Neutrophil (primary cell): ENCODE measurements at regions not wholly inside any gene's neighbourhood (a gene's known extent, or its start where the extent isn't known, plus 50 kb on each side); places are given as distances from the start of the nearest gene placed in this dataset.

ENCODE experiments used
- H3K27ac ChIP-seq: fragments of 200-600 bp; sonication (generic); 2 replicates; pipeline ENCODE4 v1.5.1; 2016; ENCODE audit warnings: mild to moderate bottlenecking, moderate library complexity
- H3K27me3 ChIP-seq: fragments of 200-600 bp; sonication (generic); 2 replicates; pipeline ENCODE4 v1.6.0; 2016; ENCODE audit warnings: mild to moderate bottlenecking
- H3K36me3 ChIP-seq: fragments of 200-600 bp; sonication (generic); 2 replicates; pipeline ENCODE4 v1.5.1; 2017
- H3K4me1 ChIP-seq, 2 experiments: fragments of 200-600 bp in 1 of 2; sonication (generic) in 1 of 2; 1 replicate in 1 of 2; 2 replicates in 1 of 2; pipeline versions ENCODE4 v1.5.1 to v1.6.1; 2013 to 2016; ENCODE audit warnings: low read depth in 1 of 2, low read length in 1 of 2, mild to moderate bottlenecking in 1 of 2, moderate library complexity in 1 of 2; ENCODE audit not compliant: control insufficient read depth in 1 of 2, insufficient read depth in 1 of 2
- H3K4me3 ChIP-seq, 2 experiments: fragments of 200-600 bp in 1 of 2; sonication (generic) in 1 of 2; 1 replicate in 1 of 2; 2 replicates in 1 of 2; pipeline ENCODE4 v1.5.1; 2013 to 2016; ENCODE audit warnings: low read depth in 1 of 2, low read length in 1 of 2, mild to moderate bottlenecking in 1 of 2, moderate library complexity in 1 of 2
- H3K9me3 ChIP-seq: fragments of 200-600 bp; sonication (generic); 2 replicates; pipeline ENCODE4 v1.5.1; 2016
- CTCF ChIP-seq: fragments of 200-600 bp; sonication (generic); IDR thresholded peaks from 2 replicates; pipeline ENCODE4 v1.5.1; 2016; ENCODE audit warnings: antibody characterized with exemption

GRCh38 chr9:23322392-23322791 lies 503.6 kb downstream of the ELAVL2 start:
- Histone ChIP-seq H3K4me1 (no peaks in the 10 kb centered on the region), H3K27me3 (no peaks in the 10 kb centered on the region), H3K27ac (no peak overlapping the region), H3K9me3 (no peaks in the 10 kb centered on the region), H3K36me3 (no peaks in the 10 kb centered on the region), H3K4me3 (no peak overlapping the region)
- no peak for TF ChIP-seq CTCF

- no peak for TF ChIP-seq CTCF
These were observed 501.5 kb downstream of the ELAVL2 start for GRCh38 chr9:23324511-23324910.

GRCh38 chr9:23326597-23326996 lies 499.4 kb downstream of the ELAVL2 start:
- no peak for TF ChIP-seq CTCF
- Histone ChIP-seq H3K9me3 (no peaks in the 10 kb centered on the region), H3K27ac (no peak overlapping the region), H3K36me3 (no peaks in the 10 kb centered on the region), H3K4me3 (no peak overlapping the region), H3K4me1 (no peaks in the 10 kb centered on the region), H3K27me3 (no peaks in the 10 kb centered on the region)

More at GRCh38 chr9:23324511-23324910, 501.5 kb downstream of the ELAVL2 start:
- H3K36me3 ChIP-seq, result no peaks in the 10 kb centered on the region
- H3K27ac ChIP-seq, result no peak overlapping the region
- H3K4me1 ChIP-seq, result no peaks in the 10 kb centered on the region
- H3K4me3 ChIP-seq, result no peak overlapping the region
- no peaks in the 10 kb centered on the region for H3K27me3 ChIP-seq
- no peaks in the 10 kb centered on the region for H3K9me3 ChIP-seq

- Histone ChIP-seq H3K9me3 (no peaks in the 10 kb centered on the region), H3K4me1 (no peaks in the 10 kb centered on the region), H3K4me3 (no peak overlapping the region), H3K36me3 (no peaks in the 10 kb centered on the region), H3K27me3 (no peaks in the 10 kb centered on the region), H3K27ac (no peak overlapping the region)
- no peak for TF ChIP-seq CTCF
These were observed 484.7 kb downstream of the ELAVL2 start for GRCh38 chr9:23341346-23341745.

DNA sequence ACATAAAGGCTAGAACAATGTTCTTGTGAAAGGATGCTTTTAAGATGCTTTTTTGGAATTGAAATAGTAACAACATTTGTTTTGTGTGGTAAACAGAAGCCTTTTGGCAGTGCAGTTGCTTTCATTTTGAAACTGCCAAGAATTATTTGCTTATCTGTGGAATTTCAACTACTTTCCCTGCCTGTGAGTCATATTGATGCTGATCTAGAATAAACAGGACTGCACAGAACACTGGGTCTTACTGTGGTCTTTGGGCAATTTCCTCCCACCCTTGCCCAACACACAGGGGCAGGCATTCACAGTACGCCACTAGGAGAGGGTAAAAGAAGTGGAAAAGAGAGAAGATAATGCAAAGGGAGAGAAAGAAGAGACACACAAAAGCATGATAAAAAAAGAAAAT lies 483.7 kb downstream of the ELAVL2 start:
- no peak overlapping the region for H3K4me3 ChIP-seq
- no peaks in the 10 kb centered on the region for H3K9me3 ChIP-seq
- no peaks in the 10 kb centered on the region for H3K4me1 ChIP-seq
- no peaks in the 10 kb centered on the region for H3K36me3 ChIP-seq
- no peak overlapping the region for H3K27ac ChIP-seq
- no peaks in the 10 kb centered on the region for H3K27me3 ChIP-seq
- TF ChIP-seq CTCF, result no peak

GRCh38 chr9:23343226-23343625 lies 482.8 kb downstream of the ELAVL2 start:
- no peak for TF ChIP-seq CTCF
- Histone ChIP-seq H3K4me1 (no peaks in the 10 kb centered on the region), H3K4me3 (no peak overlapping the region), H3K27me3 (no peaks in the 10 kb centered on the region), H3K36me3 (no peaks in the 10 kb centered on the region), H3K9me3 (no peaks in the 10 kb centered on the region), H3K27ac (no peak overlapping the region)
